Muscle of back (tissue), 3 donors: ENCODE measurements at regions not wholly inside any gene's neighbourhood (a gene's known extent, or its start where the extent isn't known, plus 50 kb on each side); places are given as distances from the start of the nearest gene placed in this dataset.
"Not testable (repeated sequence)": the region's sequence is repeated elsewhere in the genome, so short reads cannot be mapped to it uniquely, and the experiment has no call there.

Experiments used
- DNase-seq, 3 donors: peaks; one replicate each; pipeline versions ENCODE4 v3.0.0 to v3.0.0-alpha.2; 2013

DNA sequence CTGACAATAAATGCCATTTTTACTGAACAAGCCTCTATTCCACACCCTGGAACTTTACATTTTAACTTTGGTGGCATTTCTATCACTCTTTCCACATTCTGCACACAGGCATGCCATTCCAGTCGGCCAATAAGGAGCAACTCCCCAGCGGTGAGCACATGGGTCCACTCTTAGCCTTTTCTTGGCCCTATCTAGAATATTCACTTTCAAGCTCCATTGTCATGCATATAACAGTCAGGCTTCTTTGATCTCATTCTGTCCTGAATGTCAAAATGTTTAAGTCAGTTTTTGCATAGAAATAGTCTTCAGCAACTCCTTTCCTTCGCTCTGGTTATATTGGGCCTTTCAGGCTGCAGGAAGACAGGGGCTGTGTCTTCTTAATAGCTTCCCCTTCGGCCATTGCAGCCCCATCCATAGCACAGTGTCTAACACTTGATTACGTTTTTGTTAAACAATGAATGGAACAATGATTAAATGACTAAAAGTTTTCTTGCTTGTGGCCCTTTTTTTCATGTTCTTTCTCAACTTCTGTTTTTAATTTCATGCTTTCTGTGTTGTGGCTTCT lies 427.3 kb downstream of the MFSD1 start:
- no peak for DNase-seq

- DNase-seq, result no peak
These were observed 431.1 kb downstream of the MFSD1 start for GRCh38 chr3:159232966-159233365.

DNA sequence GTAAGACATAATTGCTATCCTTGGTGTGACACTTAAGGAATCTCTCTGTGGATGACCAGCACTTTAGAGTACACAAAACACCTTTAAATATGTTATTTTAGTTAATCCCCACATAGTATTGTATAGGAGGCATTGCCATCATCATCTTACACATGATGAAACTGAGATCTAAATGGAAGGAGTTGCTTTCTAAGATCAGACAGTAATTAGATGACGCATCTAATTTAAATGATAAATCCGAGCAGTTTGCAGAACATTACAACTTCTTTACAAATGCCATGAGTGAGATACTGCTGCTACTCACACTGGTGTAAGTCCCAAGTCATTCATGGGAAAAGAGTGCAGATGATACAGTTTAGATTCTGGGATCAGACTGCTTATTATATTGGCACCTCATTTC lies 431.9 kb downstream of the MFSD1 start:
- DNase-seq, result no peak

- DNase-seq, result peak in 1 of 3 donors; percentile 15
These were observed 432.5 kb downstream of the MFSD1 start for GRCh38 chr3:159234306-159234705.

GRCh38 chr3:159236321-159236720 lies 434.5 kb downstream of the MFSD1 start:
- DNase-seq, result no peak

DNA sequence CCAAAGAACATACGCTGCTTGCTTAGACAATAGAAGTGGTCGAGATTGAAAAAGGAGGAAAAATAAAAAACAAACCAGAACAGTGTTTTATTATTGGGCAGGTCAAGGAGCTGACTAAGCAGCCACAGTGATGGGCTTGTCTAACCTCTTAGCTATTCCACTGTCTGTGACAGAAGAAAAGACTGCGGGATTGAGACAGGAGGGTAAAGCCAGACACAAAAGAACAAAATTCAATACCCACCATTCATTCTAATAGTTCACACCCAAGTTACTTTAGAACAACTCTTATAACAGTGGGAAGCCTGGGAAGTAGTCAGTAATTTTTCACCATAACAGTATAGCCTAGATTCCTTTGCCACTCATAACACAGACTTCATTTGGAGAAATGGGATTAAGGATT lies 435.4 kb downstream of the MFSD1 start:
- DNase-seq, result no peak

DNA sequence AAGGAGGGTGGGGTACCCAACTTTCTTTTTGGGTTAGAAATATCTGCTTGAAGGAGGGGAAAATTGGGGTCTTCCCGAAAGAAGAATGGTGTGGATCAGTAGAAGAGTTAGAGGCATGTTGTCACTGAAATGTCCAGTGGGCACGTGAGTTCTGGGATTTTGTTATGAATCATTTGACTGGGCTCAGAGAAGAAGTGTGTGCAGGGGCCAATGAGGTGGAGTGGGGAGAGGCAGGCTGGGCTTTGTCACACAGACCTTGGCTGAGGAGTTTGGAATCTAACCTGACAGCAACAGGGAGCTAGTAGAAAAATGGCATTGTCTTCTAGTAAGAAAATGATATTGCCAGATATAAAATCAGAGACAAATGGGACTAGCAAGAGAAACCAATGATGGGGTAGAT lies 436.8 kb downstream of the MFSD1 start:
- no peak for DNase-seq

- DNase-seq, result no peak
These were observed 437.2 kb downstream of the MFSD1 start for GRCh38 chr3:159239059-159239458.

- no peak for DNase-seq
These were observed 443.1 kb downstream of the MFSD1 start for GRCh38 chr3:159244933-159245332.

DNA sequence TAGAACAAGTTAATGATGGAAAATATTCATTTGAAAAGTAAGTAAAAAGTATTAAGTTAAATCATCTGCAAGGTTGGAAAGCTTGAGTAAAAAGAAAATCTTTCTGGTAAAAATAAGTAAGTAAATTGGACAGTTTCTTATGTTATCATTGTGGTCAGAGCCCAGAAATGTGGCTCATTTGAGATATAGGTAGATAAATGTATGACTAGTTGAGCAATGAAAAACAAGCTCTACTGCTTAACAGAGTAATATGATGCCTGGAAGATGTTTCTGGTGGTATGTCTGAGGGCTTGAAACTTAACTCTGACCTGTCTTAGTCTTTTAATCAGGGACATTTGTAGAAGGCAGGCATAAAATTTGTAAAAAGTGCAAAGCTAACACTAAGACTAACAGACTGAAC lies 444.0 kb downstream of the MFSD1 start:
- DNase-seq, result no peak

GRCh38 chr3:159246385-159246784 lies 444.5 kb downstream of the MFSD1 start:
- no peak for DNase-seq

- no peak for DNase-seq
These were observed 447.8 kb downstream of the MFSD1 start for GRCh38 chr3:159249472-159250174.

DNA sequence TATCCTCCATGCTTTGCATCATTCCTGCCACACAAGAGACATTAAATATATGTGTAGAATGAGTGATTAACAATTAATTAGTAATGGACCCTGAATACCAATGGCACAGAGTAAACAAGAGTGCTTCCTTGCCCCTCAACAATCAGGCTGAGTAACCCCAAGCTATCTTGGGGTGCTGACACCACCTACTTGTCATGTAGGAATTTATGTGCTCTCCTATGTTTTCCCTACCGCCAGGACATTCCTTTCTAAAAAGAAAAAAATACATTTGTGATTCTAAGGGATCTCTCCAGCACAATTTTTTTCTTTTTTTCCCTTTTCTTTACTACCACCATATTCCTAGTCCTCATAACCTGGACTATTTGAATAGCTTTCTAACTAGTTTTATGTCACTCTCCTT lies 449.1 kb downstream of the MFSD1 start:
- no peak for DNase-seq

DNA sequence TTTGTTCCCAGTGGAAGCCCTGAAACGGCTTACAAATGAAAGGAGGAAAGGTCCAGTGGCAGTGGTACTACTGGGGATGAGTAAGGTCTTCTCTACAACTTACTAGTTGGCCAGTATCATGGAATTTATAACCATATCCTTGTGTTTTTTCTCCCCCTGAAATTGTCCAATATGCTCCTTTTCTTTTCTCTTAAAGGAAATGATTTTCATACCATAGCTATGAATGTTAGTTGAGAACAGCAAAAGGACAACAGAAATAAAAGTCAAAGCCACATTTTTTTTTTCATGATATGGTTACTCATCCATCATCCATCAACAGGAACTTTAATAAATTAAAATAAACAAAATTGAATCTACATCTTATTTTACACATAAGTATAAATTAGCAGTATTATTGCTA lies 450.4 kb downstream of the MFSD1 start:
- DNase-seq, result peak in 1 of 3 donors; percentile 38

- DNase-seq, result no peak
These were observed 451.0 kb downstream of the MFSD1 start for GRCh38 chr3:159252772-159253384.

GRCh38 chr3:159253860-159254259 lies 452.0 kb downstream of the MFSD1 start:
- DNase-seq, result no peak

GRCh38 chr3:159257954-159258353 lies 456.1 kb downstream of the MFSD1 start:
- no peak for DNase-seq

DNA sequence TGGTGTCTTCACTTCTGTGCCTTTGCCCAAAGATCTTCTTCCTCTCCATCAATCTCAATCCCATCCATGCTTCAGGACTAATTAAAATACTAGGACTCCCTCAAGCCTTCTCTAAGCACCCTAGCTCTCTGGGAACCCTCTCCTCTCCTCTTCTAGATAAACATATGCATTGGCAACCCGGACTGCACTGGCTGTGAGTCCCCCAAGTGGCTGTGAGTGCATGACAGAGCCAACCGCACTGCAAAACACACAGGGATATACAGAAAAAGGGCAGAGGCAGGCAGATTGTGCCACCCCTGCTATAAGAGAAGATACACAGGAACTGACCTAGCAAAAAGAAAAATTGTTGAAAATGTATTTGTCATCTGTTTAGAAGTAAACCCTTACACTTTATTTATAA lies 457.1 kb downstream of the MFSD1 start:
- DNase-seq, result no peak

- peak; percentile 49 to 65 (median 54) for DNase-seq
These were observed 458.3 kb downstream of the MFSD1 start for GRCh38 chr3:159260049-159260662.

DNA sequence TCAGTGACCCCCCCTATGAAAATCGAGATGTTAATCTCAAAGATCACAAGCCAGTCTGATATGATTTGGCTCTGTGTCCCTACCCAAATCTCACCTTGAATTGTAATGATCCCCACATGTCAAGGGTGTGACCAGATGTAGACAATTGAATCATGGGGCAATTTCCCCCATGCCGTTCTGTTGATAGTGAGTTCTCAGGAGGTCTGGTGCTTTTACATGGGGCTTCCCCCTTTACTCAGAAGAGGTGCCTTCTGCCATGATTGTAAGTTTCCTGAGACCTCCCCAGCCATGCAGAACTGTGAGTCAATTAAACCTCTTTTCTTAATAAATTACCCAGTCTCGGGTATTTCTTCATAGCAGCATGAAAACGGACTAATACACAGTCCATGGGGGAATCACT lies 459.5 kb downstream of the MFSD1 start:
- DNase-seq, result not testable (repeated sequence)

GRCh38 chr3:159263750-159264553 lies 462.1 kb downstream of the MFSD1 start:
- peak; percentile 30 to 48 (median 31) for DNase-seq

GRCh38 chr3:159265705-159266104 lies 463.9 kb downstream of the MFSD1 start:
- no peak for DNase-seq
